H9 (cell line): ENCODE measurements at regions not wholly inside any gene's neighbourhood (a gene's known extent, or its start where the extent isn't known, plus 50 kb on each side); places are given as distances from the start of the nearest gene placed in this dataset.
A peak's percentile ranks its signal among the peaks of the same experiment; 100 is the strongest.

Source experiments
- DNase-seq: peaks from one replicate; pipeline ENCODE4 v3.0.0-alpha.2; 2017
- H2AFZ ChIP-seq: one replicate; pipeline ENCODE4 v1.6.1; 2013; ENCODE audit warnings: mild to moderate bottlenecking, low read length, control low read depth, moderate library complexity
- H2AK5ac ChIP-seq: 2 replicates; pipeline ENCODE4 v1.6.1; 2013; ENCODE audit warnings: low read length, control low read depth, mixed read lengths; ENCODE audit not compliant: insufficient read length
- H2BK120ac ChIP-seq: one replicate; pipeline ENCODE4 v1.6.1; 2013; ENCODE audit warnings: low read depth, mild to moderate bottlenecking, low read length, control low read depth, inconsistent platforms; ENCODE audit not compliant: poor library complexity, severe bottlenecking
- H2BK12ac ChIP-seq: 2 replicates; pipeline ENCODE4 v1.6.1; 2013; ENCODE audit warnings: low read length, control low read depth, mixed read lengths, low read depth; ENCODE audit not compliant: insufficient read length
- H2BK15ac ChIP-seq: 2 replicates; pipeline ENCODE4 v1.6.1; 2013; ENCODE audit warnings: low read depth, low read length, control low read depth
- H2BK20ac ChIP-seq: one replicate; pipeline ENCODE4 v1.6.1; 2013; ENCODE audit warnings: low read depth, mild to moderate bottlenecking, low read length, control low read depth, inconsistent platforms; ENCODE audit not compliant: poor library complexity, severe bottlenecking
- H2BK5ac ChIP-seq: 2 replicates; pipeline ENCODE4 v1.6.1; 2013; ENCODE audit warnings: low read length, control low read depth, mixed read lengths; ENCODE audit not compliant: insufficient read length
- H3K14ac ChIP-seq: 2 replicates; pipeline ENCODE4 v1.6.1; 2013; ENCODE audit warnings: low read length, control low read depth; ENCODE audit not compliant: insufficient read depth
- H3K18ac ChIP-seq: 2 replicates; pipeline ENCODE4 v1.6.1; 2013; ENCODE audit warnings: low read depth, mild to moderate bottlenecking, mixed read lengths, low read length, control low read depth; ENCODE audit not compliant: insufficient read length
- H3K23ac ChIP-seq: 2 replicates; pipeline ENCODE4 v1.6.1; 2013; ENCODE audit warnings: low read length, control low read depth, mixed read lengths, low read depth; ENCODE audit not compliant: insufficient read length
- H3K23me2 ChIP-seq: 2 replicates; pipeline ENCODE4 v1.6.1; 2013; ENCODE audit warnings: low read depth, mild to moderate bottlenecking, mixed read lengths, low read length, control low read depth; ENCODE audit not compliant: insufficient read length, poor library complexity, severe bottlenecking
- H3K27ac ChIP-seq: 2 replicates; pipeline ENCODE4 v1.5.1; 2013; ENCODE audit warnings: low read length, control low read depth, mixed read lengths, low read depth; ENCODE audit not compliant: insufficient read length
- H3K27me3 ChIP-seq: 2 replicates; pipeline ENCODE4 v1.6.1; 2013; ENCODE audit warnings: low read length, control low read depth, inconsistent platforms; ENCODE audit not compliant: insufficient read depth
- H3K4ac ChIP-seq: 2 replicates; pipeline ENCODE4 v1.6.1; 2013; ENCODE audit warnings: low read depth, mild to moderate bottlenecking, control low read depth, inconsistent platforms, low read length, moderate library complexity
- H3K4me1 ChIP-seq: 2 replicates; pipeline ENCODE4 v1.6.1; 2013; ENCODE audit warnings: low read length, control low read depth, inconsistent platforms; ENCODE audit not compliant: insufficient read depth
- H3K4me2 ChIP-seq: 2 replicates; pipeline ENCODE4 v1.6.1; 2013; ENCODE audit warnings: low read length, control low read depth, mixed read lengths; ENCODE audit not compliant: insufficient read length, insufficient read depth
- H3K56ac ChIP-seq: 2 replicates; pipeline ENCODE4 v1.6.1; 2013; ENCODE audit warnings: low read depth, mild to moderate bottlenecking, mixed read lengths, low read length, control low read depth; ENCODE audit not compliant: insufficient read length
- H3K79me1 ChIP-seq: 2 replicates; pipeline ENCODE4 v1.6.1; 2013; ENCODE audit warnings: low read depth, mild to moderate bottlenecking, moderate library complexity, low read length, control low read depth, inconsistent platforms; ENCODE audit not compliant: insufficient read depth, poor library complexity, severe bottlenecking
- H3K79me2 ChIP-seq: 2 replicates; pipeline ENCODE4 v1.6.1; 2013; ENCODE audit warnings: low read length, control low read depth, inconsistent platforms; ENCODE audit not compliant: insufficient read depth
- H3K9ac ChIP-seq: 2 replicates; pipeline ENCODE4 v1.6.1; 2013; ENCODE audit warnings: low read length, control low read depth, mixed read lengths; ENCODE audit not compliant: insufficient read length; ENCODE audit errors: extremely low read depth
- H3K9me3 ChIP-seq: one replicate; pipeline ENCODE4 v1.6.1; 2013; ENCODE audit warnings: low read depth, low read length, inconsistent platforms; ENCODE audit not compliant: control insufficient read depth
- H3T11ph ChIP-seq: one replicate; pipeline ENCODE4 v1.6.1; 2013; ENCODE audit warnings: mild to moderate bottlenecking, low read length, control low read depth, inconsistent platforms
- H4K20me1 ChIP-seq: one replicate; pipeline ENCODE4 v1.6.1; 2013; ENCODE audit not compliant: control insufficient read depth, insufficient read length, insufficient read depth
- H4K5ac ChIP-seq: 2 replicates; pipeline ENCODE4 v1.6.1; 2013; ENCODE audit warnings: low read depth, mild to moderate bottlenecking, mixed read lengths, low read length, control low read depth; ENCODE audit not compliant: insufficient read length
- H4K8ac ChIP-seq: replicated peaks from 2 replicates; pipeline ENCODE4 v1.6.1; 2013; ENCODE audit warnings: low read length, control low read depth, mixed read lengths, low read depth; ENCODE audit not compliant: insufficient read length
- H4K91ac ChIP-seq: 2 replicates; pipeline ENCODE4 v1.6.1; 2013; ENCODE audit warnings: low read depth, mild to moderate bottlenecking, moderate library complexity, mixed read lengths, low read length, control low read depth; ENCODE audit not compliant: insufficient read length
- H3K27ac Mint-ChIP-seq, 3 experiments: 2 replicates in 2 of 3; 3 replicates in 1 of 3; pipeline ENCODE4 v1.8.0; 2020 to 2021; ENCODE audit warnings: mixed read lengths in 3 of 3, mild to moderate bottlenecking in 1 of 3, moderate library complexity in 1 of 3
- H3K27me3 Mint-ChIP-seq: 2 replicates; pipeline ENCODE4 v1.8.0; 2021; ENCODE audit warnings: low read depth, mild to moderate bottlenecking, moderate library complexity, mixed read lengths
- H3K36me3 Mint-ChIP-seq, 3 experiments: 2 replicates in 2 of 3; 3 replicates in 1 of 3; pipeline ENCODE4 v1.8.0; 2020 to 2021; ENCODE audit warnings: low read depth in 3 of 3, mixed read lengths in 3 of 3; ENCODE audit not compliant: insufficient read depth in 1 of 3
- H3K4me1 Mint-ChIP-seq, 2 experiments: 2 replicates each; pipeline ENCODE4 v1.8.0; 2020; ENCODE audit warnings: mixed read lengths in 2 of 2
- H3K4me3 Mint-ChIP-seq, 2 experiments: 2 replicates in 1 of 2; 3 replicates in 1 of 2; pipeline ENCODE4 v1.8.0; 2020 to 2021; ENCODE audit warnings: mild to moderate bottlenecking in 2 of 2, mixed read lengths in 2 of 2, moderate library complexity in 1 of 2
- H3K9me3 Mint-ChIP-seq, 2 experiments: 2 replicates in 1 of 2; 3 replicates in 1 of 2; pipeline ENCODE4 v1.8.0; 2020; ENCODE audit warnings: mild to moderate bottlenecking in 2 of 2, mixed read lengths in 2 of 2, moderate library complexity in 1 of 2
- CTCF ChIP-seq: fragments of 200-600 bp; sonication (generic); conservative IDR thresholded peaks from 3 replicates; pipeline ENCODE4 v1.8.0; 2021; ENCODE audit warnings: antibody characterized with exemption, mild to moderate bottlenecking
- WGBS: extraction: QIAGEN DNeasy Blood & Tissue Kit; methylation state at CpG from one replicate; pipeline ENCODE4 v1.1.7; 2013; ENCODE audit warnings: missing lambda C conversion rate, low lambda C conversion rate, mixed read lengths; ENCODE audit not compliant: insufficient read length; ENCODE audit errors: extremely low coverage; 5-methylcytosine and 5-hydroxymethylcytosine counted together

GRCh38 chr10:129332476-129332875, 134.6 kb upstream of the MGMT start:
- H4K20me1 ChIP-seq = no peaks in the 10 kb centered on the region
- no CpG with 5 or more reads among the region's 6 CpGs for WGBS
- H4K5ac ChIP-seq = no peak overlapping the region
- no peak overlapping the region for H4K8ac ChIP-seq
- no peak overlapping the region for H3K27ac ChIP-seq
- H2AK5ac ChIP-seq = no peak overlapping the region
- no peak overlapping the region for H2AFZ ChIP-seq
- peaks cover 13 to 25% of the 10 kb centered on the region in 2 experiments for H3K4me1 Mint-ChIP-seq
- H3K9me3 Mint-ChIP-seq = no peaks in the 10 kb centered on the region
- no peak overlapping the region for H3K4me2 ChIP-seq
- no peaks in the 10 kb centered on the region for H3K79me1 ChIP-seq
- DNase-seq = peak; percentile 75
- no peak overlapping the region for H2BK5ac ChIP-seq
- no peak overlapping the region for H3K4ac ChIP-seq
- 0 out of 2 replicates have a peak, but pooled peaks cover 2% of the 10 kb centered on the region for H3K4me1 ChIP-seq
- no peak overlapping the region for H3K9ac ChIP-seq
- H3K27me3 ChIP-seq = no peaks in the 10 kb centered on the region
- H3K27me3 Mint-ChIP-seq = no peaks in the 10 kb centered on the region
- no peaks in the 10 kb centered on the region for H3K9me3 ChIP-seq
- H3K14ac ChIP-seq = no peak overlapping the region
- no peak overlapping the region for H2BK120ac ChIP-seq
- TF ChIP-seq CTCF = peak; percentile 89
- H2BK12ac ChIP-seq = no peak overlapping the region
- no peak overlapping the region for H3K23ac ChIP-seq
- H3K36me3 Mint-ChIP-seq = no peaks in the 10 kb centered on the region
- peak overlapping the region in 2 of 3 experiments; percentile 53 to 78; a peak in 3 of 7 replicates for H3K27ac Mint-ChIP-seq
- H2BK15ac ChIP-seq = no peak overlapping the region
- no peak overlapping the region for H3K4me3 Mint-ChIP-seq
- no peak overlapping the region for H2BK20ac ChIP-seq
- no peaks in the 10 kb centered on the region for H3K23me2 ChIP-seq
- no peak overlapping the region for H3K56ac ChIP-seq
- H3K18ac ChIP-seq = no peak overlapping the region
- H4K91ac ChIP-seq = no peak overlapping the region
- no peak overlapping the region for H3T11ph ChIP-seq
- no peaks in the 10 kb centered on the region for H3K79me2 ChIP-seq
